Ovary (tissue), 3 donors: ENCODE measurements at regions not wholly inside any gene's neighbourhood (a gene's known extent, or its start where the extent isn't known, plus 50 kb on each side); places are given as distances from the start of the nearest gene placed in this dataset.

Experiments used
- EP300 ChIP-seq: sonication (generic); formaldehyde crosslinking; IDR thresholded peaks from one replicate; pipeline ENCODE4 v1.6.1; 2017; ENCODE audit warnings: antibody characterized with exemption
- TF ChIP-seq, protein P1 (sequence below), 3 donors: fragments of 450-650 bp in 2 of 3; fragments of 200-600 bp in 1 of 3; IDR thresholded peaks; one replicate each; pipeline versions ENCODE4 v1.5.1 to v1.8.0; 2016 to 2022; ENCODE audit warnings: antibody characterized with exemption in 3 of 3, mild to moderate bottlenecking in 1 of 3
- donor health status: DM: no; HTN: no; CAD: no.

DNA sequence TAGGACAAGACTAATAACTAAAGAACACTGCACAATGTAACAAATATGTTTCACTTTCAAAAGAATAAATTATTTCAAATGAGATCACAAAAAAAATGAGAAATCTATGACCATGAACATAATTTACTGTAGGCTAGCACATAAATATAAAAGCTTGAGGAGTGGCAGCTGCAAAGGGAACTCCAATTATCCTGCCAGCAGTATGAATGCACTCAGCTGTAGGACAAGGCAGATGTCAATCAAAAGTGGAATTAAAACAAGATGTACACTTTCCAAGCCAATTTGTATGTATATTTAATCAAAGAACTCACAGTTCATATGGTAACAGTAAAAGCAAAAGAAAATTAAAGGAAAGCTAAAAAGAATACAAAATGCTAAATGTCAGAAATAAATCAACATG is 76.6 kb upstream of the NCKAP5 start:
- TF ChIP-seq, protein P1, sequence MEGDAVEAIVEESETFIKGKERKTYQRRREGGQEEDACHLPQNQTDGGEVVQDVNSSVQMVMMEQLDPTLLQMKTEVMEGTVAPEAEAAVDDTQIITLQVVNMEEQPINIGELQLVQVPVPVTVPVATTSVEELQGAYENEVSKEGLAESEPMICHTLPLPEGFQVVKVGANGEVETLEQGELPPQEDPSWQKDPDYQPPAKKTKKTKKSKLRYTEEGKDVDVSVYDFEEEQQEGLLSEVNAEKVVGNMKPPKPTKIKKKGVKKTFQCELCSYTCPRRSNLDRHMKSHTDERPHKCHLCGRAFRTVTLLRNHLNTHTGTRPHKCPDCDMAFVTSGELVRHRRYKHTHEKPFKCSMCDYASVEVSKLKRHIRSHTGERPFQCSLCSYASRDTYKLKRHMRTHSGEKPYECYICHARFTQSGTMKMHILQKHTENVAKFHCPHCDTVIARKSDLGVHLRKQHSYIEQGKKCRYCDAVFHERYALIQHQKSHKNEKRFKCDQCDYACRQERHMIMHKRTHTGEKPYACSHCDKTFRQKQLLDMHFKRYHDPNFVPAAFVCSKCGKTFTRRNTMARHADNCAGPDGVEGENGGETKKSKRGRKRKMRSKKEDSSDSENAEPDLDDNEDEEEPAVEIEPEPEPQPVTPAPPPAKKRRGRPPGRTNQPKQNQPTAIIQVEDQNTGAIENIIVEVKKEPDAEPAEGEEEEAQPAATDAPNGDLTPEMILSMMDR (IDR thresholded peaks at IDR 0.05), result no peak
- no peak for TF ChIP-seq EP300
